ENCODE measurements at regions not wholly inside any gene's neighbourhood (a gene's known extent, or its start where the extent isn't known, plus 50 kb on each side); places are given as distances from the start of the nearest gene placed in this dataset.

DNA sequence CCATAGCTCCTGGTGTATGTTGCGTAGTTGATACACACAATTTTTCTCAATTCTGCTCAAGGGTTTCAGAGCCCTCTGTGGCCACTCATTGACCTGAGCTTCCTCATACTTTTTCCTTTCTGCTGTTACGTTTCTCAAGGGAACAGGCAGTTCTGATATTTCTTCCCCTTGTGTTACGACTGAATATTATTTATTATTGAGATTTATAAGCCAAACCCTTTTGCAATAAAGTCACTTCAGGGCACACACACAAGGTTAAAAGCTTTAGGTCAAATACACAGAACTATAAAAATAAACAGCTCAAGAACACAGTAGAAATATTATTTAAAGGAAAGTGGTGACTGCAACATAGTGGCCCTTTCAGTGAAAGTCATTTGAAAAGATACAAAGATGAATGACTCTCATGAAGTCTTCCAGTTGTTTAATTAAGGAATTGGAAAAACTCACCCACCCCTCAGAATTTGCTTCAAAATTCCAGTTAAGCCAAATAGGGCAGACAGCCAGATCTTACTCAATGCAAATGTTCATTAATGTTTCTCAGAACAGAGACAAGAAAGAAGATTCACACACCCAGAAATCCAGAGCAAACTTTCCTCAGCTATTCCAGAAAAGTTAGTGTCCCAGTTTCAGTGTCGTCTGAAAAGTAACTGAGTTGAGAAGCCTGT is 179.7 kb downstream of the TRIB2 start:
- TF ChIP-seq, protein P1, sequence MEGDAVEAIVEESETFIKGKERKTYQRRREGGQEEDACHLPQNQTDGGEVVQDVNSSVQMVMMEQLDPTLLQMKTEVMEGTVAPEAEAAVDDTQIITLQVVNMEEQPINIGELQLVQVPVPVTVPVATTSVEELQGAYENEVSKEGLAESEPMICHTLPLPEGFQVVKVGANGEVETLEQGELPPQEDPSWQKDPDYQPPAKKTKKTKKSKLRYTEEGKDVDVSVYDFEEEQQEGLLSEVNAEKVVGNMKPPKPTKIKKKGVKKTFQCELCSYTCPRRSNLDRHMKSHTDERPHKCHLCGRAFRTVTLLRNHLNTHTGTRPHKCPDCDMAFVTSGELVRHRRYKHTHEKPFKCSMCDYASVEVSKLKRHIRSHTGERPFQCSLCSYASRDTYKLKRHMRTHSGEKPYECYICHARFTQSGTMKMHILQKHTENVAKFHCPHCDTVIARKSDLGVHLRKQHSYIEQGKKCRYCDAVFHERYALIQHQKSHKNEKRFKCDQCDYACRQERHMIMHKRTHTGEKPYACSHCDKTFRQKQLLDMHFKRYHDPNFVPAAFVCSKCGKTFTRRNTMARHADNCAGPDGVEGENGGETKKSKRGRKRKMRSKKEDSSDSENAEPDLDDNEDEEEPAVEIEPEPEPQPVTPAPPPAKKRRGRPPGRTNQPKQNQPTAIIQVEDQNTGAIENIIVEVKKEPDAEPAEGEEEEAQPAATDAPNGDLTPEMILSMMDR (IDR thresholded peaks at IDR 0.05; ENCODE audit: low read depth, low read length): no peak
- TF ChIP-seq EZH2phosphoT487 (IDR thresholded peaks at IDR 0.05; ENCODE audit: low read depth): no peak

Data from OCI-LY3 (cell line).